ENCODE measurements at regions not wholly inside any gene's neighbourhood (a gene's known extent, or its start where the extent isn't known, plus 50 kb on each side); places are given as distances from the start of the nearest gene placed in this dataset.

DNA sequence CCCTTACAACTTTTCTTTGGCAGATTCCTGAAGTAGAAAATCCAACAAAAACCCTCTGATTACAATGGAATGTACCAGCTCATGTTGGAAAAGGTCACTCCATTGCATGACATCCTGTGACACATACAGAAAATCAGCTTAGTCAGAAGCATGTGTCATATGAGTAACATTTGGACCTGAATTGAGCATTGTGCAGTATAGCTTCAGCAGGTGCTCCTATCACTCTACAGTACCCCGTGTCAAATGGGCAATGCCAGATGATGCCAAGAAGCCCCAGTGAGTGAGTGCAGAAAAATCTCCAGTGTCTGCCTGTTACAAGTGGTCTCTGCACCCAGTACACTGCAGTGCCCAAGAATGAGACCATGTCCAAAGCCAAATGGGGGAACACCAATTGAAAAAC, 129.7 kb upstream of the RUNX1 start:
- H3K4me3 ChIP-seq (ENCODE audit: low read depth, low read length): no peak overlapping the region
- no peak for DNase-seq (ENCODE audit: low read depth, low spot score)
- ChIA-PET CTCF (no interaction called here), POLR2A (no interaction called here)
- TF ChIP-seq, protein P1, sequence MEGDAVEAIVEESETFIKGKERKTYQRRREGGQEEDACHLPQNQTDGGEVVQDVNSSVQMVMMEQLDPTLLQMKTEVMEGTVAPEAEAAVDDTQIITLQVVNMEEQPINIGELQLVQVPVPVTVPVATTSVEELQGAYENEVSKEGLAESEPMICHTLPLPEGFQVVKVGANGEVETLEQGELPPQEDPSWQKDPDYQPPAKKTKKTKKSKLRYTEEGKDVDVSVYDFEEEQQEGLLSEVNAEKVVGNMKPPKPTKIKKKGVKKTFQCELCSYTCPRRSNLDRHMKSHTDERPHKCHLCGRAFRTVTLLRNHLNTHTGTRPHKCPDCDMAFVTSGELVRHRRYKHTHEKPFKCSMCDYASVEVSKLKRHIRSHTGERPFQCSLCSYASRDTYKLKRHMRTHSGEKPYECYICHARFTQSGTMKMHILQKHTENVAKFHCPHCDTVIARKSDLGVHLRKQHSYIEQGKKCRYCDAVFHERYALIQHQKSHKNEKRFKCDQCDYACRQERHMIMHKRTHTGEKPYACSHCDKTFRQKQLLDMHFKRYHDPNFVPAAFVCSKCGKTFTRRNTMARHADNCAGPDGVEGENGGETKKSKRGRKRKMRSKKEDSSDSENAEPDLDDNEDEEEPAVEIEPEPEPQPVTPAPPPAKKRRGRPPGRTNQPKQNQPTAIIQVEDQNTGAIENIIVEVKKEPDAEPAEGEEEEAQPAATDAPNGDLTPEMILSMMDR (IDR thresholded peaks at IDR 0.05; ENCODE audit: insufficient read depth, low read length, missing control alignments): no peak

DNA sequence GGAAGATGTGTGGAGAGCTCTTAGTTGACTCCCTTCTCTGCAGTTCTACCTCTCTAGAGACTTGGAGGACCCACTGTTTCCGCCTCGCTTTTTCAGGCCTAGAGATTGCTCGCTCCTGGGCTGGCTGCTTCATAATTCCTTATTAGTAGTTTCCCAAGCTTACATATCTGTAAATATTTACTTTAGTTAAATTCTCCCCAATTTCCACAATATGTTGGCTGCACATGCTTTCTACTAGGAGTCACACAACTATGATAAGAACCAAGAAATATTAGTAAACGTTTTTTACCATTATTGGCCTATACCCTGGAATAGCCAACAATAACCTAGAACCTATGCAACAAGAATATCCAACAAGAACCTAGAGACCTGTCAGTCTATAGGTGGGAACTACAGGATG, 129.0 kb upstream of the RUNX1 start:
- no peak overlapping the region for H3K4me3 ChIP-seq (ENCODE audit: low read depth, low read length)
- TF ChIP-seq, protein P1 (IDR thresholded peaks at IDR 0.05; ENCODE audit: insufficient read depth, low read length, missing control alignments): no peak
- no peak for DNase-seq (ENCODE audit: low read depth, low spot score)
- ChIA-PET POLR2A (no interaction called here), CTCF (no interaction called here)

DNA sequence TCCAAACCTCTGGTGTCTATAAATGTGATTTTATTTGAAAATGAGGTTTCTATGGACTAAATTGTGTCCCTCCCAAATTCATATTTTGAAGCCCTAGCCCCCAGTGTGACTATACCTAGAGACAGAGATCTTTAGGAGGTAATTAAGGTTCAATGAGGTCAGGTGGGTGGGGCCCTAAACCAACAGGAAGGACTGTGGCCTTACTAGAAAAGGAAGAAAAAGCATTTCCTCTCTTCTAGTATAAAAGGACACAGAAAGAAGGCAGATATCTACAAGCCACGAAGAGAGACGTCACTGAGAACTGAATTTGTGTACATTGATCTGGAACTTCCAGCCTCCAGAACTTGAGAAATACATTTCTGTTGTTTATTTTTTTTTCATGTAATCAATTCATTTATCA, 123.1 kb upstream of the RUNX1 start:
- no peak overlapping the region for H3K4me3 ChIP-seq (ENCODE audit: low read depth, low read length)
- POLR2A ChIA-PET: no interaction called here
- CTCF ChIA-PET: no interaction called here
- no peak for DNase-seq (ENCODE audit: low read depth, low spot score)
- TF ChIP-seq, protein P1 (IDR thresholded peaks at IDR 0.05; ENCODE audit: insufficient read depth, low read length, missing control alignments): no peak

DNA sequence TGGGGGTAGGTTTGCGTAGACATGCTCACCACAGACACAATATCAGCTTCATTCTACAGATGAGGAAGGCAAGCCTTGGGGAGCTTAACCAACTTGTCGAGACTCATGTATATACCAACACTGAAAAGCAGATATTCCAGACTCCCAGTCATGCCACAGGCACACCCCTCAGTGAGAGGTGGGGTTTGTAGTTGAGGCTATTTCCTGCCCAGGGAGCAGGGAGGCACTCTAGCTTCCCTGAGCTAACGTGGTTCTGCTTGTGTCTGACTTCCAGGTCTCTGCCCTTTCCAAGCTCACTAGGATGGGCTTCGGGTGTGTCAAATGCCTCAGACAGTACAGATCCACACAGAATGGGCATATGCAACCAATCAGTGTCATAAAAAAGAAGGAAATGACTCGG, 122.3 kb upstream of the RUNX1 start:
- TF ChIP-seq, protein P1 (IDR thresholded peaks at IDR 0.05; ENCODE audit: insufficient read depth, low read length, missing control alignments): no peak
- POLR2A ChIA-PET: no interaction called here
- DNase-seq (ENCODE audit: low read depth, low spot score): no peak
- CTCF ChIA-PET: no interaction called here
- no peak overlapping the region for H3K4me3 ChIP-seq (ENCODE audit: low read depth, low read length)

DNA sequence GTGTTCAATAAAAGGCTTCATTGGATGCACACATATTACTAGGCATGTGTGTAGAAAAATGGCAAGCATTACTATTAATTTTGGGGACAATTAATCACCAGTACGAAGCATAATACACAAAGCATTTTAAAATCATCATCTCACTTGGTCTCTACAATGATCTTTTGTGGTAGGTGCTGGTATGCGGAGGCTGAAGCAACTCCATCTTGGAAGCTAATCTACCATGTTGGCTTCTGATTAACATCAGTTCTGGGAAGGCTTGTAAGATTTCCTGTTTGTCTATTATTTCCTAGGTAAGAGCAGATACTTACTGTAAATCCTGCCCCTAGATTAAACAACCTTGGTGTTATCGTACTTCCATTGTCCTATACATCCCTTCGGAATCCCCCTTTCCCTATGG, 121.7 kb upstream of the RUNX1 start:
- ChIA-PET POLR2A (no interaction called here), CTCF (no interaction called here)
- TF ChIP-seq, protein P1 (IDR thresholded peaks at IDR 0.05; ENCODE audit: insufficient read depth, low read length, missing control alignments): no peak
- H3K4me3 ChIP-seq (ENCODE audit: low read depth, low read length): no peak overlapping the region
- no peak for DNase-seq (ENCODE audit: low read depth, low spot score)

DNA sequence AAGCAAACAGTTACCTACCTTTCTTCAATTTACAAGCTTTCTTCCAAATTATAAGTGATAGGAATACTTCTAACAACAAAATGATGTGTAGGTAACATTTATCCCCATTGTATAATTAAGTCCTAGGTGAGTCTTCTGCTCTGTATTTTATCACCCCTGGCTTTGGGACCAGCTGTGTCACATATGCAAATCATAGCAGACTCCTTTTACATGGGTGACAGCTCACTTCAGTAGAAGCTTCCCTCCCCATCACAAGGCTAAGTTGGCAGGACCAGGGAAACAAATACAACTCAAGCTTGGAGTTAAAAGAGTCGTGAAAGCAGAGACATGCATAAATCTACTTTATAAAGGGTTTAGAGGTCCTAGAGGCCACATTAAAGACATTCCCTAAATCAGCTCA, 121.1 kb upstream of the RUNX1 start:
- CTCF ChIA-PET: no interaction called here
- POLR2A ChIA-PET: interaction anchor here (0.8 kb wide), 1 partner anchor 9 kb away, joined by 4 read pairs; no protein-coding TSS in a partner anchor
- no peak for DNase-seq (ENCODE audit: low read depth, low spot score)
- TF ChIP-seq, protein P1 (IDR thresholded peaks at IDR 0.05; ENCODE audit: insufficient read depth, low read length, missing control alignments): no peak
- H3K4me3 ChIP-seq (ENCODE audit: low read depth, low read length): no peak overlapping the region

Measured in AG04449 (cell line).